Ovary (tissue), 3 donors: ENCODE measurements at regions not wholly inside any gene's neighbourhood (a gene's known extent, or its start where the extent isn't known, plus 50 kb on each side); places are given as distances from the start of the nearest gene placed in this dataset.

Source experiments
- CTCF ChIP-seq, 3 donors: fragments of 450-650 bp in 2 of 3; fragments of 200-600 bp in 1 of 3; IDR thresholded peaks; one replicate each; pipeline versions ENCODE4 v1.5.1 to v1.8.0; 2016 to 2022; ENCODE audit warnings: antibody characterized with exemption in 3 of 3, mild to moderate bottlenecking in 1 of 3
- POLR2A ChIP-seq: fragments of 450-650 bp; IDR thresholded peaks from one replicate; pipeline ENCODE4 v1.6.1; 2017; ENCODE audit warnings: antibody characterized with exemption, mild to moderate bottlenecking, moderate library complexity
- donor health status: DM: no; HTN: no; CAD: no.

GRCh38 chr20:22796469-22797077 lies 212.2 kb upstream of the FOXA2 start:
- TF ChIP-seq CTCF (IDR thresholded peaks at IDR 0.05) (no peak), POLR2A (no peak)
